ENCODE measurements at regions not wholly inside any gene's neighbourhood (a gene's known extent, or its start where the extent isn't known, plus 50 kb on each side); places are given as distances from the start of the nearest gene placed in this dataset.
"Not testable (repeated sequence)": the region's sequence is repeated elsewhere in the genome, so short reads cannot be mapped to it uniquely, and the experiment has no call there.

DNA sequence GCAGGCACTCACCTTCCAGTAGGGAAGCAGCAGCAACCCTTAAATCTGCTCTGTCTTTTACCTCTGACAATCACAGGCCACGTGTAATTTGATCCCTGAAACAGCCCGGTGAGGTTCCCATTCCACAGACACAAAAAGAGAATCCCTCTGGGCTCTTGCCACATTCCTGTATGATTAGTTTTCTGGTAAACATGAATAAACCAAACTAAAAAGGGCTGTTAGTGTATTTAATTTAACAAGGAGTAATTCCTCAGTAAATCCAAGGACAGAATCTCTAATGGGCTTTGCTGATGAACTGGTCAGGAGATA lies 186.9 kb downstream of the FAM43A start:
- Histone ChIP-seq H3K27me3 (ENCODE audit: low read length) (no peaks in the 10 kb centered on the region), H3K4me3 (ENCODE audit: insufficient read depth, low read length, poor library complexity, severe bottlenecking) (no peak overlapping the region), H3K79me2 (ENCODE audit: insufficient read depth, low read length) (no peaks in the 10 kb centered on the region), H3F3A (ENCODE audit: insufficient read depth) (no peaks in the 10 kb centered on the region), H4K20me1 (ENCODE audit: low read depth, low read length) (no peaks in the 10 kb centered on the region), H3K27ac (ENCODE audit: low read depth, low read length) (no peak overlapping the region), H3K36me3 (ENCODE audit: low read length) (no peaks in the 10 kb centered on the region), H2AFZ (ENCODE audit: low read depth, low read length, severe bottlenecking) (no peak overlapping the region), H3K9me2 (replicated peaks; ENCODE audit: insufficient read depth, low read length) (no peaks in the 10 kb centered on the region), H3K9ac (ENCODE audit: low read length) (no peak overlapping the region), H3K4me2 (ENCODE audit: low read depth, low read length, poor library complexity, severe bottlenecking) (no peak overlapping the region), H3K9me3 (ENCODE audit: insufficient read depth, low read length) (no peaks in the 10 kb centered on the region)
- TF ChIP-seq, protein P1, sequence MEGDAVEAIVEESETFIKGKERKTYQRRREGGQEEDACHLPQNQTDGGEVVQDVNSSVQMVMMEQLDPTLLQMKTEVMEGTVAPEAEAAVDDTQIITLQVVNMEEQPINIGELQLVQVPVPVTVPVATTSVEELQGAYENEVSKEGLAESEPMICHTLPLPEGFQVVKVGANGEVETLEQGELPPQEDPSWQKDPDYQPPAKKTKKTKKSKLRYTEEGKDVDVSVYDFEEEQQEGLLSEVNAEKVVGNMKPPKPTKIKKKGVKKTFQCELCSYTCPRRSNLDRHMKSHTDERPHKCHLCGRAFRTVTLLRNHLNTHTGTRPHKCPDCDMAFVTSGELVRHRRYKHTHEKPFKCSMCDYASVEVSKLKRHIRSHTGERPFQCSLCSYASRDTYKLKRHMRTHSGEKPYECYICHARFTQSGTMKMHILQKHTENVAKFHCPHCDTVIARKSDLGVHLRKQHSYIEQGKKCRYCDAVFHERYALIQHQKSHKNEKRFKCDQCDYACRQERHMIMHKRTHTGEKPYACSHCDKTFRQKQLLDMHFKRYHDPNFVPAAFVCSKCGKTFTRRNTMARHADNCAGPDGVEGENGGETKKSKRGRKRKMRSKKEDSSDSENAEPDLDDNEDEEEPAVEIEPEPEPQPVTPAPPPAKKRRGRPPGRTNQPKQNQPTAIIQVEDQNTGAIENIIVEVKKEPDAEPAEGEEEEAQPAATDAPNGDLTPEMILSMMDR (IDR thresholded peaks at IDR 0.05; ENCODE audit: insufficient read depth, low read length, poor library complexity, severe bottlenecking): no peak
- TF ChIP-seq EZH2phosphoT487 (conservative IDR thresholded peaks at IDR 0.05; ENCODE audit: low read length): no peak

DNA sequence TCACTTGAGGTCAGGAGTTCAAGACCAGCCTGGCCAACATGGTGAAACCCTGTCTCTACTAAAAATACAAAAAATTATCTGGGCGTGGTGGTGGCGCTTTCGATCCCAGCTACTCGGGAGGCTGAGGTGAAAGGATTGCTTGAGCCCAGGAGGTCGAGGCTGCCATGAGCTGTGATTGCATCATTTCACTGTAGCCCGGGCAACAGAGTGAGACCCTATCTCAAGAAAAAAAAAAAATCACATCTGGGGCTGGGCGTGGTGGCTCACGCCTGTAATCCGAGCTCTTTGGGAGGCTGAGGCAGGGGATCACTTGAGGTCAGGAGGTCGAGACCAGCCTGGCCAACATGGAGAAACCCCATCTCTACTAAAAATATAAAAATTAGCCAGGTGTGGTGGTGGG lies 187.8 kb downstream of the FAM43A start:
- not testable (repeated sequence) for H3K27me3 ChIP-seq (ENCODE audit: low read length); H3K4me2 ChIP-seq (ENCODE audit: low read depth, low read length, poor library complexity, severe bottlenecking); H3K79me2 ChIP-seq (ENCODE audit: insufficient read depth, low read length); H3K9me3 ChIP-seq (ENCODE audit: insufficient read depth, low read length); H4K20me1 ChIP-seq (ENCODE audit: low read depth, low read length); H3K9me2 ChIP-seq (replicated peaks; ENCODE audit: insufficient read depth, low read length); H3F3A ChIP-seq (ENCODE audit: insufficient read depth); H3K4me3 ChIP-seq (ENCODE audit: insufficient read depth, low read length, poor library complexity, severe bottlenecking); H3K27ac ChIP-seq (ENCODE audit: low read depth, low read length); H2AFZ ChIP-seq (ENCODE audit: low read depth, low read length, severe bottlenecking); H3K36me3 ChIP-seq (ENCODE audit: low read length); H3K9ac ChIP-seq (ENCODE audit: low read length)

DNA sequence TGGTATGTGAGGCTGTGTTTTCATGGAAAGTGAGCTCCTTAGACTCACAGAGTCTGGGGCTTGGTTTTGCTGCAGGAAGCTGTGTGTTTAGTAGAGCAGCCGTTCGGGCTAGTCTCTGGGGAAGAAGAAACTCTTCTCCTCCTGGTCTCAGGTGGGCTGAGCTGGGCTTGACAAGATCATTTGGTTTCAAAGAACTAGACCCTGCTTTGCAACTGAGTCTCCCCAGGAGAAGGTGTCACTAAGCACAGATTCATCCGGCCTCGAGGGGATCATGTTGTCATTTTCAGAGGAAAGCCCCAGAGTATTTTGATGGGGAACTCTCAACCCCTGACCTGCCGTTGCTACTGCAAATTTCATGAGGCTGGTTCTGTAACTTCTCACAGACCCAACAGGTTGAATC lies 188.5 kb downstream of the FAM43A start:
- H3K27me3 ChIP-seq (ENCODE audit: low read length): no peaks in the 10 kb centered on the region
- H3K27ac ChIP-seq (ENCODE audit: low read depth, low read length): no peak overlapping the region
- no peak overlapping the region for H3K4me2 ChIP-seq (ENCODE audit: low read depth, low read length, poor library complexity, severe bottlenecking)
- H3K9me2 ChIP-seq (replicated peaks; ENCODE audit: insufficient read depth, low read length): no peaks in the 10 kb centered on the region
- no peaks in the 10 kb centered on the region for H4K20me1 ChIP-seq (ENCODE audit: low read depth, low read length)
- TF ChIP-seq, protein P1 (IDR thresholded peaks at IDR 0.05; ENCODE audit: insufficient read depth, low read length, poor library complexity, severe bottlenecking): no peak
- TF ChIP-seq EZH2phosphoT487 (conservative IDR thresholded peaks at IDR 0.05; ENCODE audit: low read length): no peak
- H2AFZ ChIP-seq (ENCODE audit: low read depth, low read length, severe bottlenecking): no peak overlapping the region
- H3K4me3 ChIP-seq (ENCODE audit: insufficient read depth, low read length, poor library complexity, severe bottlenecking): no peak overlapping the region
- no peaks in the 10 kb centered on the region for H3K9me3 ChIP-seq (ENCODE audit: insufficient read depth, low read length)
- H3F3A ChIP-seq (ENCODE audit: insufficient read depth): no peaks in the 10 kb centered on the region
- H3K79me2 ChIP-seq (ENCODE audit: insufficient read depth, low read length): no peaks in the 10 kb centered on the region
- H3K9ac ChIP-seq (ENCODE audit: low read length): no peak overlapping the region
- no peaks in the 10 kb centered on the region for H3K36me3 ChIP-seq (ENCODE audit: low read length)

DNA sequence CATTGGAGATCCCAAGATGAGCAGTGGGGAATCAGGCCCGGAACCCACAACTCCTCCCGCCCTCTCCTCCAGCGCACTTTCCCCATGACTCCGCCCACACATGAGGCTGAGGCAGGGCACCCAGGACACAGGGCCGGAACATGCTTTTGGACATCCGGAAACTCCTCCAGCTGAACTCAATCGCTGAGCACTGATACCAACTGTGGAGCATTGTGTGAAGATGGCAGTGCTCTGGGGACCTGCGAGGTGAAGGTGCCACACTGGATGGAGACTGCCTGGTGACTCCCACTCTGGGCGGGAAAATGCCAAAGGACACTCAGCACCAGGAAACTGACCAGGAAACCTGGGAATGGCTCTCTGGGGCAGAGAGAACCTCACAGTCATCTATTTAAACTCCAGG lies 189.1 kb downstream of the FAM43A start:
- Histone ChIP-seq H2AFZ (ENCODE audit: low read depth, low read length, severe bottlenecking) (no peak overlapping the region), H3K27me3 (ENCODE audit: low read length) (no peaks in the 10 kb centered on the region), H3K9ac (ENCODE audit: low read length) (no peak overlapping the region), H3K4me3 (ENCODE audit: insufficient read depth, low read length, poor library complexity, severe bottlenecking) (no peak overlapping the region), H3K9me2 (replicated peaks; ENCODE audit: insufficient read depth, low read length) (no peaks in the 10 kb centered on the region), H3K36me3 (ENCODE audit: low read length) (no peaks in the 10 kb centered on the region), H3K9me3 (ENCODE audit: insufficient read depth, low read length) (no peaks in the 10 kb centered on the region), H3K79me2 (ENCODE audit: insufficient read depth, low read length) (no peaks in the 10 kb centered on the region), H3K4me2 (ENCODE audit: low read depth, low read length, poor library complexity, severe bottlenecking) (no peak overlapping the region), H3F3A (ENCODE audit: insufficient read depth) (no peaks in the 10 kb centered on the region), H3K27ac (ENCODE audit: low read depth, low read length) (no peak overlapping the region), H4K20me1 (ENCODE audit: low read depth, low read length) (no peaks in the 10 kb centered on the region)
- TF ChIP-seq, protein P1 (IDR thresholded peaks at IDR 0.05; ENCODE audit: insufficient read depth, low read length, poor library complexity, severe bottlenecking): no peak
- no peak for TF ChIP-seq EZH2phosphoT487 (conservative IDR thresholded peaks at IDR 0.05; ENCODE audit: low read length)

All from SU-DHL-6 (cell line).